ENCODE measurements at regions not wholly inside any gene's neighbourhood (a gene's known extent, or its start where the extent isn't known, plus 50 kb on each side); places are given as distances from the start of the nearest gene placed in this dataset.

- TF ChIP-seq CTCF (IDR thresholded peaks at IDR 0.05) (no peak), POLR2AphosphoS5 (IDR thresholded peaks at IDR 0.05) (no peak)
These were observed 117.1 kb upstream of the SMAD3 start for GRCh38 chr15:66948294-66948693.

All from prostate gland (tissue), 2 donors.